Spinal cord (tissue), 9 donors: ENCODE measurements at regions not wholly inside any gene's neighbourhood (a gene's known extent, or its start where the extent isn't known, plus 50 kb on each side); places are given as distances from the start of the nearest gene placed in this dataset.

ENCODE experiments used
- DNase-seq, 6 donors: peaks; one replicate each; pipeline versions ENCODE4 v3.0.0 to v3.0.0-alpha.2; 2013 to 2015; ENCODE audit warnings: low spot score in 6 of 6, low read depth in 4 of 6
- H3K27ac ChIP-seq: one replicate; pipeline ENCODE4 v1.5.1; 2013; ENCODE audit warnings: low read depth, low read length, control low read depth
- H3K27me3 ChIP-seq: one replicate; pipeline ENCODE4 v1.6.1; 2013; ENCODE audit warnings: low read length; ENCODE audit not compliant: control insufficient read depth, insufficient read depth
- H3K36me3 ChIP-seq: one replicate; pipeline ENCODE4 v1.6.1; 2013; ENCODE audit warnings: low read length; ENCODE audit not compliant: control insufficient read depth, insufficient read depth
- H3K4me1 ChIP-seq: one replicate; pipeline ENCODE4 v1.6.1; 2013; ENCODE audit warnings: low read length; ENCODE audit not compliant: control insufficient read depth, insufficient read depth
- H3K4me3 ChIP-seq: one replicate; pipeline ENCODE4 v1.5.1; 2013; ENCODE audit warnings: low read depth, low read length, control low read depth
- H3K9me3 ChIP-seq: one replicate; pipeline ENCODE4 v1.6.1; 2013; ENCODE audit warnings: low read length; ENCODE audit not compliant: control insufficient read depth, insufficient read depth
- WGBS: methylation state at CpG from one replicate; pipeline ENCODE4 v1.1.5; 2013; ENCODE audit warnings: missing lambda C conversion rate; ENCODE audit not compliant: insufficient coverage; 5-methylcytosine and 5-hydroxymethylcytosine counted together
- donor health status: healthy.

- no peaks in the 10 kb centered on the region for H3K36me3 ChIP-seq
- no peak overlapping the region for H3K27ac ChIP-seq
- DNase-seq = no peak
- no peaks in the 10 kb centered on the region for H3K27me3 ChIP-seq
- no peak overlapping the region for H3K4me3 ChIP-seq
- no peaks in the 10 kb centered on the region for H3K9me3 ChIP-seq
- no peaks in the 10 kb centered on the region for H3K4me1 ChIP-seq
These were observed 314.7 kb downstream of the AMY1C start for GRCh38 chr1:104064399-104064798.

GRCh38 chr1:104072915-104073371, 323.2 kb downstream of the AMY1C start:
- 93% methylated on average over 23 of the region's 23 CpGs for WGBS
- Histone ChIP-seq H3K27ac (no peak overlapping the region), H3K9me3 (no peaks in the 10 kb centered on the region), H3K36me3 (no peaks in the 10 kb centered on the region), H3K4me3 (no peak overlapping the region), H3K27me3 (no peaks in the 10 kb centered on the region), H3K4me1 (no peaks in the 10 kb centered on the region)
- peak in 1 of 6 donors; percentile 13 for DNase-seq

- no peak overlapping the region for H3K27ac ChIP-seq
- no peaks in the 10 kb centered on the region for H3K9me3 ChIP-seq
- no peak overlapping the region for H3K4me3 ChIP-seq
- H3K36me3 ChIP-seq = no peaks in the 10 kb centered on the region
- no peak for DNase-seq
- WGBS = 90% methylated on average over 14 of the region's 19 CpGs
- no peaks in the 10 kb centered on the region for H3K4me1 ChIP-seq
- no peaks in the 10 kb centered on the region for H3K27me3 ChIP-seq
These were observed 323.8 kb downstream of the AMY1C start for GRCh38 chr1:104073463-104073902.

DNA sequence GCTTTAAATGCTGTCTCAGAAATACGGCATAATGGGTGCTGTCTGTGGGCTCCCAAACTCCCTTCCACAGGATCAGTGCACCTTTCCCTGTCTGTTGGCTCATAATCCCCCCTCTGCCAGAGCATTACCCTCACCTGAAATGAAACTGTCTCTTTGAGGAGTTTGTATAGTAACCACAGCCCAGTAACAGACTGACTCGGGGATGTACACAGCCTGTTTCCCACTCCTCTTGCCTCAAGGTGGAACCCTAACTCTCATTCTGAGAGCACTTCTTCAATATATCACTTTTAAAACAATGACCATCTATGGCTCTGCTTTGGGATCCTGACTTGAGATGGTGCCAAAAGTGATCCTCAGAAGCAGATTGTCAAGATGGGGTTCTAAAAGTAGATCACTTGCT, 332.5 kb downstream of the AMY1C start:
- H3K9me3 ChIP-seq = no peaks in the 10 kb centered on the region
- no peak overlapping the region for H3K4me3 ChIP-seq
- H3K36me3 ChIP-seq = no peaks in the 10 kb centered on the region
- DNase-seq = no peak
- H3K27ac ChIP-seq = no peak overlapping the region
- no peaks in the 10 kb centered on the region for H3K27me3 ChIP-seq
- 89% methylated on average over 1 of the region's 2 CpGs for WGBS
- H3K4me1 ChIP-seq = no peaks in the 10 kb centered on the region

DNA sequence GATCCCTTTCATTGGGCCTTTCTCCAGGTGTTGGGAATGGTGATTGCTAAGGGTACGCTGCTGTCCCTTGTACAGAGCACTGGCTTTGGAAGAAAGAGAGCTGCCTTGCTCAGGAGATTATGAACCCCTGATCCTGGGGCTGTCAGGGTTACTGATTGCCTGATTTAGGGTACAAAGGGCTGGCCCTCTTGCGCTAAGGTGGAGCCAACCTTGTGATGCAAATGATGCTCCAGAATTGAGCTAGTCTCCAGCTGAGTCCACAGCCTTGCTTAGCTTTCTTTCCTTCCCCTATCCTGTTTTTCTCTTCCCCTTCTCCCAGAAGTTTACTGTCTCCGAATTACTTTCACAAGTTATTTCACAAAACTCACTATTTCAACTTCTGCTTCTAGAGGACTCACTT, 334.7 kb downstream of the AMY1C start:
- WGBS = 79% methylated on average over 3 of the region's 3 CpGs
- DNase-seq = no peak
- Histone ChIP-seq H3K27ac (no peak overlapping the region), H3K27me3 (no peaks in the 10 kb centered on the region), H3K4me1 (no peaks in the 10 kb centered on the region), H3K9me3 (no peaks in the 10 kb centered on the region), H3K36me3 (no peaks in the 10 kb centered on the region), H3K4me3 (no peak overlapping the region)

- DNase-seq = peak in 1 of 6 donors; percentile 63
- 77% methylated on average over 1 of the region's 1 CpG for WGBS
These were observed 343.0 kb downstream of the AMY1C start for GRCh38 chr1:104092698-104093097.

GRCh38 chr1:104098837-104099236, 349.1 kb downstream of the AMY1C start:
- Histone ChIP-seq H3K27me3 (no peaks in the 10 kb centered on the region), H3K27ac (no peak overlapping the region), H3K4me1 (no peaks in the 10 kb centered on the region), H3K4me3 (no peak overlapping the region), H3K9me3 (no peaks in the 10 kb centered on the region), H3K36me3 (no peaks in the 10 kb centered on the region)
- DNase-seq = no peak
- no CpG with 5 or more reads among the region's 3 CpGs for WGBS

More at GRCh38 chr1:104092698-104093097, 343.0 kb downstream of the AMY1C start:
- H3K36me3 ChIP-seq = no peaks in the 10 kb centered on the region
- H3K4me3 ChIP-seq = no peak overlapping the region
- no peaks in the 10 kb centered on the region for H3K9me3 ChIP-seq
- no peak overlapping the region for H3K27ac ChIP-seq
- H3K27me3 ChIP-seq = no peaks in the 10 kb centered on the region
- H3K4me1 ChIP-seq = no peaks in the 10 kb centered on the region

GRCh38 chr1:104100115-104100514, 350.4 kb downstream of the AMY1C start:
- no peaks in the 10 kb centered on the region for H3K27me3 ChIP-seq
- H3K36me3 ChIP-seq = no peaks in the 10 kb centered on the region
- no CpG with 5 or more reads among the region's 2 CpGs for WGBS
- no peak for DNase-seq
- no peak overlapping the region for H3K27ac ChIP-seq
- no peaks in the 10 kb centered on the region for H3K4me1 ChIP-seq
- no peak overlapping the region for H3K4me3 ChIP-seq
- H3K9me3 ChIP-seq = no peaks in the 10 kb centered on the region

DNA sequence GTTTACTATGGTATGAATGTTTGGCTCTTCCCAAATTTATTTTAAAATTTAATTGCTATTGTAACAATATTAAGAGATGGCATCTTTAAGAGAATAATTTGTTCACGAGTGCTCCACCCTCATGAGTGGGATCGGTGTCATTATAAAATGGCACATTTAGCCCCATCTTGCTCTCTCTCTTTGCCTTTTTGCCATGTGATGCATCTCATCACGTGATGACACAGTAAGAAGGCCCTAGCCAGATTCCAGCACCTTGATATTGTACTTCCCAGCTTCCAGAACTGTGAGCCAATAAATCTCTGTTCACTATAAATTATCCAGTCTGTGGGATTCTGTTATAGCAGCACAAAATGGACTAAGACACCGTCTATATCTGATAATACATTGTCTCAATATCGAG, 355.8 kb downstream of the AMY1C start:
- no peak overlapping the region for H3K27ac ChIP-seq
- H3K4me3 ChIP-seq = no peak overlapping the region
- H3K9me3 ChIP-seq = no peaks in the 10 kb centered on the region
- no peak for DNase-seq
- 89% methylated on average over 3 of the region's 5 CpGs for WGBS
- no peaks in the 10 kb centered on the region for H3K27me3 ChIP-seq
- H3K36me3 ChIP-seq = no peaks in the 10 kb centered on the region
- no peaks in the 10 kb centered on the region for H3K4me1 ChIP-seq

GRCh38 chr1:104120525-104120924, 370.8 kb downstream of the AMY1C start:
- peak in 2 of 6 donors; percentile 7 to 57 for DNase-seq
- H3K4me1 ChIP-seq = no peaks in the 10 kb centered on the region
- no peak overlapping the region for H3K27ac ChIP-seq
- H3K9me3 ChIP-seq = no peaks in the 10 kb centered on the region
- no peaks in the 10 kb centered on the region for H3K36me3 ChIP-seq
- no peaks in the 10 kb centered on the region for H3K27me3 ChIP-seq
- no peak overlapping the region for H3K4me3 ChIP-seq
